CD14-positive monocyte (primary cell): ENCODE measurements at regions not wholly inside any gene's neighbourhood (a gene's known extent, or its start where the extent isn't known, plus 50 kb on each side); places are given as distances from the start of the nearest gene placed in this dataset.

Experiments used
- DNase-seq, 3 donors: peaks; one replicate each; pipeline ENCODE4 v3.0.0-alpha.2; 2011 to 2022
- H2AFZ ChIP-seq: 2 replicates; pipeline ENCODE4 v1.6.0; 2012; ENCODE audit warnings: mild to moderate bottlenecking, low read depth, low read length, inconsistent platforms; ENCODE audit not compliant: insufficient read depth, poor library complexity, severe bottlenecking
- H3K27ac ChIP-seq, 2 donors: 1 replicate in 1 of 2; 2 replicates in 1 of 2; pipeline ENCODE4 v1.5.1; 2012 to 2013; ENCODE audit warnings: low read length in 2 of 2, control low read depth in 1 of 2, inconsistent platforms in 1 of 2, low read depth in 1 of 2, mild to moderate bottlenecking in 1 of 2
- H3K27me3 ChIP-seq, 2 donors: one replicate each; pipeline versions ENCODE4 v1.6.0 to v1.6.1; 2011 to 2013; ENCODE audit warnings: low read length in 2 of 2; ENCODE audit not compliant: control insufficient read depth in 2 of 2, insufficient read depth in 2 of 2
- H3K36me3 ChIP-seq, 2 donors: replicated peaks in 1 of 2; 1 replicate in 1 of 2; 2 replicates in 1 of 2; pipeline versions ENCODE4 v1.5.1 to v1.6.1; 2012 to 2013; ENCODE audit warnings: low read length in 2 of 2, control low read depth in 1 of 2, inconsistent platforms in 1 of 2, mild to moderate bottlenecking in 1 of 2; ENCODE audit not compliant: insufficient read depth in 2 of 2, control insufficient read depth in 1 of 2
- H3K4me1 ChIP-seq, 2 donors: 1 replicate in 1 of 2; 2 replicates in 1 of 2; pipeline versions ENCODE4 v1.5.1 to v1.6.1; 2012 to 2013; ENCODE audit warnings: low read length in 2 of 2, control low read depth in 1 of 2, inconsistent platforms in 1 of 2, mild to moderate bottlenecking in 1 of 2, moderate library complexity in 1 of 2; ENCODE audit not compliant: insufficient read depth in 2 of 2, control insufficient read depth in 1 of 2
- H3K4me2 ChIP-seq: replicated peaks from 2 replicates; pipeline ENCODE3; 2012; ENCODE audit warnings: low read length, moderate library complexity, mild to moderate bottlenecking; ENCODE audit not compliant: poor library complexity, severe bottlenecking; ENCODE audit errors: extremely low read depth
- H3K4me3 ChIP-seq, 3 experiments: fragments of 200-600 bp in 1 of 3; sonication (generic) in 1 of 3; replicated peaks in 1 of 3; 1 replicate in 2 of 3; 2 replicates in 1 of 3; pipeline ENCODE4 v1.5.1; 2011 to 2013; ENCODE audit warnings: low read length in 3 of 3, mild to moderate bottlenecking in 3 of 3, control low read depth in 2 of 3, low read depth in 2 of 3, inconsistent platforms in 1 of 3, moderate library complexity in 1 of 3
- H3K79me2 ChIP-seq: 2 replicates; pipeline ENCODE4 v1.6.0; 2012; ENCODE audit warnings: mild to moderate bottlenecking, control low read depth, inconsistent platforms, low read length, moderate library complexity; ENCODE audit not compliant: insufficient read depth
- H3K9ac ChIP-seq: 2 replicates; pipeline ENCODE4 v1.6.0; 2017; ENCODE audit warnings: low read length, mild to moderate bottlenecking; ENCODE audit not compliant: insufficient read depth, poor library complexity, severe bottlenecking
- H3K9me3 ChIP-seq, 2 donors: replicated peaks in 1 of 2; 1 replicate in 1 of 2; 2 replicates in 1 of 2; pipeline versions ENCODE4 v1.5.1 to v1.6.1; 2012 to 2013; ENCODE audit warnings: low read length in 2 of 2, control low read depth in 1 of 2; ENCODE audit not compliant: control insufficient read depth in 1 of 2, insufficient read depth in 1 of 2
- H4K20me1 ChIP-seq: 2 replicates; pipeline ENCODE4 v1.6.0; 2012; ENCODE audit warnings: mild to moderate bottlenecking, low read length, control low read depth, moderate library complexity; ENCODE audit not compliant: insufficient read depth
- H3K27ac Mint-ChIP-seq, 7 donors: one replicate each; pipeline ENCODE4 v1.8.0; 2020; ENCODE audit warnings: mild to moderate bottlenecking in 7 of 7, mixed read lengths in 7 of 7, moderate library complexity in 6 of 7, inconsistent platforms in 2 of 7
- H3K27me3 Mint-ChIP-seq, 3 donors: one replicate each; pipeline ENCODE4 v1.8.0; 2021 to 2022; ENCODE audit warnings: low read depth in 3 of 3, mild to moderate bottlenecking in 3 of 3, mixed read lengths in 3 of 3, moderate library complexity in 3 of 3, inconsistent platforms in 1 of 3
- H3K36me3 Mint-ChIP-seq, 2 donors: one replicate each; pipeline ENCODE4 v1.8.0; 2020; ENCODE audit warnings: mixed read lengths in 2 of 2, inconsistent platforms in 1 of 2, mild to moderate bottlenecking in 1 of 2
- H3K4me1 Mint-ChIP-seq: one replicate; pipeline ENCODE4 v1.8.0; 2020; ENCODE audit warnings: mild to moderate bottlenecking, mixed read lengths
- H3K4me3 Mint-ChIP-seq, 2 donors: one replicate each; pipeline ENCODE4 v1.8.0; 2020; ENCODE audit warnings: mild to moderate bottlenecking in 2 of 2, mixed read lengths in 2 of 2, moderate library complexity in 1 of 2
- H3K9me3 Mint-ChIP-seq, 7 donors: one replicate each; pipeline ENCODE4 v1.8.0; 2020 to 2022; ENCODE audit warnings: mixed read lengths in 7 of 7, mild to moderate bottlenecking in 6 of 7, moderate library complexity in 6 of 7, inconsistent platforms in 2 of 7
- WGBS: methylation state at CpG from one replicate; pipeline ENCODE4 v1.1.5; 2013; ENCODE audit warnings: missing lambda C conversion rate; ENCODE audit not compliant: insufficient coverage; 5-methylcytosine and 5-hydroxymethylcytosine counted together
- intact Hi-C, 2 donors: fragments of 100-400 bp; cut with micrococcal nuclease; formaldehyde crosslinking; loops; one replicate each; pipeline versions ENCODE4 v1.15.0 to v1.15.1; 2023
- TF ChIP-seq, protein P1 (sequence below): fragments of 200-600 bp; IDR thresholded peaks from one replicate; pipeline ENCODE4 v1.8.0; 2022; ENCODE audit warnings: antibody characterized with exemption, mild to moderate bottlenecking

DNA sequence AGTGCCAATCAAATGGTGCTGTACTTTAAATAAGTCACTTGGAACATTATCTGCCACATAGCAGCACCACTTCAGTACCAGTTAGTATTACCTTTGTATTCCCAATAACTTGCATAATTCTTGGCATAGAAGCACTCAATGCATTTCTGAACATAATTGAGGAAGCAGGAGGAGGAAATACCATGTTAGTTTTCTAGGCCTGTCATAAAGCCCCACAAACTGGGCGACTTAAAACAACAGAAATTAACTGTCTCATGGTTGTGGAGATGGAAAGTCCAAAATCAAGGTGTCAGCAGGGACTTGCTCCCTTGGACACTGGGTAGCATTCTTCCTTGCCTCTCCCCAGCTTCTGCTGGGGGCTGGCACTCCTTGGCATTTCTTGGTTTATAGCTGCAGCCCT lies 296.2 kb downstream of the HS3ST1 start:
- peaks cover 0 to 4% (median 0%) of the 10 kb centered on the region in 7 donors for H3K9me3 Mint-ChIP-seq
- H3K4me1 Mint-ChIP-seq = no peaks in the 10 kb centered on the region
- Histone ChIP-seq H3K27me3 (no peaks in the 10 kb centered on the region), H3K4me2 (no peak overlapping the region), H3K36me3 (no peaks in the 10 kb centered on the region), H3K27ac (no peak overlapping the region), H3K4me3 (no peak overlapping the region), H3K9ac (no peak overlapping the region), H4K20me1 (no peaks in the 10 kb centered on the region), H2AFZ (no peak overlapping the region), H3K79me2 (no peaks in the 10 kb centered on the region), H3K4me1 (no peaks in the 10 kb centered on the region), H3K9me3 (no peaks in the 10 kb centered on the region)
- no peaks in the 10 kb centered on the region for H3K36me3 Mint-ChIP-seq
- intact Hi-C loops = no loop called here
- H3K27me3 Mint-ChIP-seq = peaks cover 0 to 1% (median 0%) of the 10 kb centered on the region in 3 donors
- H3K27ac Mint-ChIP-seq = no peak overlapping the region
- DNase-seq = no peak
- no peak overlapping the region for H3K4me3 Mint-ChIP-seq
- TF ChIP-seq, protein P1, sequence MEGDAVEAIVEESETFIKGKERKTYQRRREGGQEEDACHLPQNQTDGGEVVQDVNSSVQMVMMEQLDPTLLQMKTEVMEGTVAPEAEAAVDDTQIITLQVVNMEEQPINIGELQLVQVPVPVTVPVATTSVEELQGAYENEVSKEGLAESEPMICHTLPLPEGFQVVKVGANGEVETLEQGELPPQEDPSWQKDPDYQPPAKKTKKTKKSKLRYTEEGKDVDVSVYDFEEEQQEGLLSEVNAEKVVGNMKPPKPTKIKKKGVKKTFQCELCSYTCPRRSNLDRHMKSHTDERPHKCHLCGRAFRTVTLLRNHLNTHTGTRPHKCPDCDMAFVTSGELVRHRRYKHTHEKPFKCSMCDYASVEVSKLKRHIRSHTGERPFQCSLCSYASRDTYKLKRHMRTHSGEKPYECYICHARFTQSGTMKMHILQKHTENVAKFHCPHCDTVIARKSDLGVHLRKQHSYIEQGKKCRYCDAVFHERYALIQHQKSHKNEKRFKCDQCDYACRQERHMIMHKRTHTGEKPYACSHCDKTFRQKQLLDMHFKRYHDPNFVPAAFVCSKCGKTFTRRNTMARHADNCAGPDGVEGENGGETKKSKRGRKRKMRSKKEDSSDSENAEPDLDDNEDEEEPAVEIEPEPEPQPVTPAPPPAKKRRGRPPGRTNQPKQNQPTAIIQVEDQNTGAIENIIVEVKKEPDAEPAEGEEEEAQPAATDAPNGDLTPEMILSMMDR = no peak
- WGBS = no CpG with 5 or more reads among the region's 1 CpG

GRCh38 chr4:11131491-11131890 lies 297.2 kb downstream of the HS3ST1 start:
- no peak overlapping the region for H3K4me3 ChIP-seq
- Mint-ChIP-seq H3K4me1 (no peaks in the 10 kb centered on the region), H3K27ac (no peak overlapping the region), H3K36me3 (no peaks in the 10 kb centered on the region), H3K4me3 (no peak overlapping the region), H3K27me3 (peaks cover 0 to 4% (median 0%) of the 10 kb centered on the region in 3 donors), H3K9me3 (peaks cover 0 to 4% (median 0%) of the 10 kb centered on the region in 7 donors)
- no peak overlapping the region for H3K27ac ChIP-seq
- H4K20me1 ChIP-seq = no peaks in the 10 kb centered on the region
- H3K27me3 ChIP-seq = no peaks in the 10 kb centered on the region
- 100% methylated on average over 1 of the region's 3 CpGs for WGBS
- no peaks in the 10 kb centered on the region for H3K36me3 ChIP-seq
- H2AFZ ChIP-seq = no peak overlapping the region
- H3K9me3 ChIP-seq = no peaks in the 10 kb centered on the region
- H3K9ac ChIP-seq = no peak overlapping the region
- intact Hi-C loops = no loop called here
- no peak overlapping the region for H3K4me2 ChIP-seq
- TF ChIP-seq, protein P1 = no peak
- no peaks in the 10 kb centered on the region for H3K4me1 ChIP-seq
- H3K79me2 ChIP-seq = no peaks in the 10 kb centered on the region
- no peak for DNase-seq
